Sigmoid colon (tissue), 4 donors: ENCODE measurements at regions not wholly inside any gene's neighbourhood (a gene's known extent, or its start where the extent isn't known, plus 50 kb on each side); places are given as distances from the start of the nearest gene placed in this dataset.

Source experiments
- EP300 ChIP-seq, 4 donors: sonication (generic); formaldehyde crosslinking; IDR thresholded peaks; one replicate each; pipeline ENCODE4 v1.6.1; 2017; ENCODE audit warnings: antibody characterized with exemption in 4 of 4
- POLR2A ChIP-seq, 2 donors: fragments of 450-650 bp; IDR thresholded peaks; one replicate each; pipeline ENCODE4 v1.6.1; 2016; ENCODE audit warnings: antibody characterized with exemption in 2 of 2, mild to moderate bottlenecking in 2 of 2, moderate library complexity in 2 of 2

- TF ChIP-seq EP300 (IDR thresholded peaks at IDR 0.05) (no peak), POLR2A (IDR thresholded peaks at IDR 0.05) (no peak)
Measured at GRCh38 chr6:92708945-92709344, 710.4 kb downstream of the EPHA7 start.
